HG03175 (cell line): ENCODE measurements at regions not wholly inside any gene's neighbourhood (a gene's known extent, or its start where the extent isn't known, plus 50 kb on each side); places are given as distances from the start of the nearest gene placed in this dataset.
"Not testable (repeated sequence)": the region's sequence is repeated elsewhere in the genome, so short reads cannot be mapped to it uniquely, and the experiment has no call there.

Experiments used
- ATAC-seq: cut with Tn5 transposase; IDR thresholded peaks from one replicate; pipeline ENCODE4 v1.9.1; 2021; ENCODE audit warnings: mild to moderate bottlenecking, moderate library complexity; ENCODE audit not compliant: unreplicated experiment

- ATAC-seq, result no peak
Observed at GRCh38 chr15:93384886-93385285, 295.9 kb upstream of the RGMA start.

GRCh38 chr15:93382200-93382820, 293.3 kb upstream of the RGMA start:
- no peak for ATAC-seq

- no peak for ATAC-seq
Observed at GRCh38 chr15:93378558-93378957, 289.5 kb upstream of the RGMA start.

DNA sequence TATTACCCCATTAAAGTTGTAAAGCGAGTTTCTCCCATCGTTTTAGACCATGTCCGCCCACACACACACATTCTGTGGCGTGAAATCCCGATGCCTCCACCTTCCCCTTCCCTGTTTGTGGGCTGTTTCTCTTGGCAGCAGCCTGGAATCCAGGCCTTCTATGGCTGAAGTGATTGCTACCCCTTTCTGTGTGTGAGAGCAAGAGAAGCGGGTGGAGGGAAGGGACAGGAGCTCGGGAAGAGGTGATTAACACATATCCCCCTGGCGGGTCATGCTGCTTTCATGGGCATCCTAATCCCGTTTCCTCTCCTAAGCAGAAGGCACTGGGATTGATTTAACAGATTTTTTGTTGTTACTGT, 283.8 kb upstream of the RGMA start:
- no peak for ATAC-seq

GRCh38 chr15:93372208-93372864, 283.3 kb upstream of the RGMA start:
- no peak for ATAC-seq

- ATAC-seq, result no peak
Observed at GRCh38 chr15:93366387-93367100, 277.5 kb upstream of the RGMA start.

- no peak for ATAC-seq
Observed at GRCh38 chr15:93362821-93363220, 273.8 kb upstream of the RGMA start.

DNA sequence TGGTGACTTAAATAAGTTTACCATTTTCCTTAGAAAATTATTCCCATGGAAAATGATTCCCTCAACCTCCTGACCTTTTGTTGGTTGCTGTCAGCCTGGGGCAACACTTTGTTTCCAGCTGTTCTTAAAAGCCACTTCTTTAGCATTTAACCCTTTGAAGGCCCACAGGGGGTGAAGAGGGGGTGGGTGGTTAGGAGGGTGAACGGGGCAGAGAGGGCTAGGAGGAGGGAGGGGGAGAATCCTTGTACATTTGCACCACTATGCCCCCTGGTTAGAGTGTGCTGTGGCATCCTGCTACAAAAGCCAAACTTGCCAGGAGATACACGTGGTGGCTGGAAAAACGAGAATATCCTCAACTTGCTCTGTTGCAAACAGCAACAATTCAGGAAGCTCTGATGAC, 273.2 kb upstream of the RGMA start:
- no peak for ATAC-seq

DNA sequence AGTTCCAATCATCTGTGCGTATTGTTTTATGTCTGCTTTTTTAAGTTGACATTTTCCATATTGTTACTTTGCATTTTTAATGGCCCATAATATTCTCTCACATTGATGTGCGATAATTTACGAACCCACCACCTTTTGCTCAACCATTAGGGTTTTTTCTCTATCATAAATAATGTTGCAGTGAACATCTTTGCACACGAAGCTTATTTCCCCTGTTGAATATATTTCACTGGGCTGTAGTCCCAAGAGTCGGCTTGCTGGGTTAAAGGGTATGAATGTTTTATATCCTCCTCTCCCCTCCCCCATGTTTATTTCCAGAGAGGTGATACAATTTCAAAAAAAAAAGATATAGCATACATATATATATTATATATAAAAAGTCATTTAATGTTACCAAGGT, 272.7 kb upstream of the RGMA start:
- no peak for ATAC-seq

GRCh38 chr15:93360976-93361375, 272.0 kb upstream of the RGMA start:
- no peak for ATAC-seq

DNA sequence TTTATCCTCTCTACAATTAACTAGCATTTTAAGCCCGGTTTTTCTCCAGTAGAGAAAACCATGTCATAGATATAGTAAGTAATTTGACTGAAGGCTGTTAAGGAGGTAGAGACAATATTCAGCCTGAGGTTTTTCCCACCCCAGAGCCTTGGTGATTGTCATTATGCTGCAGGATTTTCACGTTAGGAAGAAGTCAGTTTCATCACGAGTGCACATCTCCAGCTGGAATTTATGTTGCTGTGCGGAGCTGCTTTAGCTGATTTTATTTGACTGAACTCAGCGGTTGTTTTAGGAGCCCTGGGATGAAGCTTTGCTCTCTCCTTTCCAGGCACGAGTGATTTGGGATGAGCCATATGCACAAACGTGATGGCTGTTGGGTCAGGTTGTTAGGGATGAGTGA, 271.3 kb upstream of the RGMA start:
- ATAC-seq, result no peak

DNA sequence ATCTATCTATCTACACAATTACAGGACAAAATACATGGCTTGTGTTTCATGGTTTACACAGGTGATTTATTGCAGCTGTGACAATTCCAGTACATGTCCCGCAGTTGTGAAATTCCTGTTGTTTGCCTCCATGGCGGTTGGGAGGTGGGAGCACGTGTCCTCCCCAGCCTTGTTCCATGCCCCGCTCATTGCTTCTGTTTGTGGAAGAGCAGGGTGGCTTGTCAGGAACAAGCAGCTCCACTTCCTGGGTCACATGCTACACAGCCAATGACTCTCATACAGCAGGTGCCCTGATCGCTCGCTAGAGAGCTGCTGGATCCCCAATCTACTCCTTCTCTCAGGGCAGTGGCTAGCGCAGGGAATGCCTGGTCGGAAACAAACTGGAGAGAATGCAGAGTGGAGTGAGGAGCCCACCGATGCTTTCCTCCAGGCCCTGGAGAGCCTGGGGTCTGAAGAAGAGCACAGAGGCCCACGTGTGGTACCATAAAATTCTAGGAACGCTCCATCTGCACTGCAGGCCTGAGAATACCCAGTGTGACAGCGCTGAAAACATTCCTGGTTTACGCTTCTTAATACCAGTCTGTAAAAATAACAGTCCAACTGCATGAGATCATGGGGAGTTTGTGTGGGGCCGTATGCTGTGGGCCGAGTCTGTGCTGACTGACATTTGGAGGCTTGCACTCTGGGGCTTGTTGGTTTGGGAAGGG, 270.6 kb upstream of the RGMA start:
- no peak for ATAC-seq

GRCh38 chr15:93359060-93359408, 270.0 kb upstream of the RGMA start:
- no peak for ATAC-seq

- no peak for ATAC-seq
Observed at GRCh38 chr15:93358166-93359059, 269.4 kb upstream of the RGMA start.

DNA sequence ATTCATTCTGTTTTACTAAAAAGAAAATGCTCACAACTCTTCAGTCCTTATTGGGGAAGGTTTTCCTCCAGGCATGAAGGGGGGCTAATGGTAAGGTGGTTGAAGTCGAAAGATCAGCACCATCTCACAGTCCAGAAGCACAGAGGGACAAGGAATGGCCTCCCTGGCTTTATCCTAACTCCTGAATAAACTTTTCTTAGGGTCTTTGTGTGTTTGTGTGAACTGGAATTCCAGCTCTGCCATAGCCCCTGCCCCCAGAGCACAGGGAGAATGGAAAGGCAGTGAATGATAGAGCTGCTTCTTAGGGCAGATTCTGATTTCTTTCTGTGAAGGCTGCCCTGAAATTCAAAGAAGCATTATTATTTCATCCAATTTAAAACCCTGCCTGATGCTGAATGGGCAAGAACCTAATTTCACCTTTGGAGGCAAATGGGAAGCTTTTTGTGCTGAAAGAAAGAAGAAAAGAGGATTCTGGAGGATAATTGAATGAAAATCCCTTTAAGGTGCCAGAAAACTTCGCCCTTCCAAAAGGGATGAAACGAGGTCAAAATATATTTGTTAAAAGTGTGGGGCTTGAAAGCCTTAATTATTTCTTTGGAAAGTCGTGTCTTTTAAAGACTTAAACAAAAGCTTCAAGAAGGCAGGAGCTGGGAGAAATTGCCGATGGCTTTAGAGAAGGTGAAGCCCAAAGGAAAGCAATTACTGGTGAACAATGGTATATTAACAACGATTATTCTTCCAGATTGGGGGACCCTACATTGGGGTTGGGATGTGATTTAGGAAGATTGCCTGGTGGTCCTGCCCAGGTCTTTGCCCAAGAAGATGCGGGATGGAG, 259.9 kb upstream of the RGMA start:
- ATAC-seq, result no peak

- no peak for ATAC-seq
Observed at GRCh38 chr15:93347986-93348385, 259.0 kb upstream of the RGMA start.

- ATAC-seq, result no peak
Observed at GRCh38 chr15:93345981-93346380, 257.0 kb upstream of the RGMA start.

GRCh38 chr15:93343402-93343801, 254.4 kb upstream of the RGMA start:
- not testable (repeated sequence) for ATAC-seq

DNA sequence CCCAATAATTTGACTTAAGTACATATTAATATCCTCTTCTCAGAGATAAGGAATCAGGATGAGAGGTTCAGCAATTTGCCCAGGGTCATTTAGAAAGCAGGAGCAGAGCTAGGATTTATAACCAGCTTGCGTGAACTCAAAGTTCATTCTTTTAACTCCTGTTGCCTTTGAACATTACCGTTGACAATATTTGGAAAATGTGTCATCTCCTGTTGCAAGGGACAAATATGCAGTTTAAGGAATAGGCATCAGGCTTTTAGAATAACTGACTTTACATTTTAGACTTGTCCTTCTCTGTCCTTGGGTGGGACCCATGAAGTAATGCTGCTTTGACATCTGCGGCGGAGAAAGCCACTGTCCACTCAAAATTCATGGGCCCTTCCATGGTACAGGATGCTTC, 252.2 kb upstream of the RGMA start:
- ATAC-seq, result no peak

- ATAC-seq, result no peak
Observed at GRCh38 chr15:93340406-93340805, 251.4 kb upstream of the RGMA start.
